Stomach (tissue), 4 donors: ENCODE measurements at regions not wholly inside any gene's neighbourhood (a gene's known extent, or its start where the extent isn't known, plus 50 kb on each side); places are given as distances from the start of the nearest gene placed in this dataset.

ENCODE experiments used
- CTCF ChIP-seq, 7 experiments: fragments of 450-650 bp in 4 of 7; fragments of 200-600 bp in 3 of 7; sonication (generic) in 3 of 7; IDR thresholded peaks; one replicate each; pipeline ENCODE4 v1.5.1; 2016 to 2019; ENCODE audit warnings: antibody characterized with exemption in 7 of 7, control low read depth in 2 of 7, mild to moderate bottlenecking in 1 of 7
- POLR2A ChIP-seq, 4 donors: fragments of 450-650 bp; IDR thresholded peaks; one replicate each; pipeline ENCODE4 v1.6.1; 2016; ENCODE audit warnings: antibody characterized with exemption in 4 of 4, control low read depth in 2 of 4, mild to moderate bottlenecking in 1 of 4, moderate library complexity in 1 of 4
- POLR2AphosphoS5 ChIP-seq, 3 donors: sonication (generic); formaldehyde crosslinking; IDR thresholded peaks; one replicate each; pipeline ENCODE4 v1.6.1; 2016; ENCODE audit warnings: antibody characterized with exemption in 3 of 3

DNA sequence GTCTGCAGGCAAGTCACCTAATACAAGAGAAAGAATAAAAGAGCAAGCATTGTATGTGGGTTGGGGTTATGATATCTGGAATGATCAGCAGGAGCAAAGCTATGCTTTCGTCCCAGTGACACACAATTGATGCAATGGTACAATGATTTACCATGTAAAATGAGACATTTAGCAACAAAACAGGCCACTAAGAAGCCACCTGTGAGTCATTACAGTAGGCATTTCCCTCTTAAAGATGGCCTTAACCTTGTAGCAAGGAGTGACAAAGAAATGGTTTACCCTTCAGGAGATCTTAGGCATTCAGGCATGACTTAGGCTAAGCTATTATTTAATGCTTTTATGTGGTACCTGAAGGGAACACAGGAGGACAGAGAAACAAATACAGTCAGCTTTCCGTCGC is 373.3 kb upstream of the RBMS3 start:
- TF ChIP-seq POLR2A (IDR thresholded peaks at IDR 0.05), result no peak
- no peak for TF ChIP-seq CTCF (IDR thresholded peaks at IDR 0.05)
- no peak for TF ChIP-seq POLR2AphosphoS5 (IDR thresholded peaks at IDR 0.05)
